WERI-Rb-1 (cell line): ENCODE measurements at regions not wholly inside any gene's neighbourhood (a gene's known extent, or its start where the extent isn't known, plus 50 kb on each side); places are given as distances from the start of the nearest gene placed in this dataset.

ENCODE experiments used
- DNase-seq: peaks from one replicate; pipeline ENCODE4 v3.0.0-alpha.2; 2020
- H3K27ac ChIP-seq: fragments of 250-450 bp; sonication (Bioruptor Pico); 2 replicates; pipeline ENCODE4 v1.5.1; 2020; ENCODE audit warnings: mild to moderate bottlenecking, moderate library complexity
- H3K27me3 ChIP-seq: fragments of 250-450 bp; sonication (Bioruptor Pico); 2 replicates; pipeline ENCODE4 v1.5.1; 2021; ENCODE audit warnings: mild to moderate bottlenecking, low read depth, moderate library complexity; ENCODE audit not compliant: insufficient read depth, severe bottlenecking
- H3K36me3 ChIP-seq: fragments of 250-450 bp; sonication (Bioruptor Pico); 2 replicates; pipeline ENCODE4 v1.5.1; 2020; ENCODE audit warnings: mild to moderate bottlenecking, moderate library complexity
- H3K4me3 ChIP-seq: 2 replicates; pipeline ENCODE4 v1.5.1; 2011; ENCODE audit warnings: low read depth, mild to moderate bottlenecking, control low read depth, low read length
- H3K9me3 ChIP-seq: fragments of 250-450 bp; sonication (Bioruptor Pico); 2 replicates; pipeline ENCODE4 v1.5.1; 2021; ENCODE audit warnings: mild to moderate bottlenecking, moderate library complexity; ENCODE audit not compliant: severe bottlenecking
- CTCF ChIP-seq: IDR thresholded peaks from 2 replicates; pipeline ENCODE4 v1.5.1; 2011; ENCODE audit warnings: low read depth, mild to moderate bottlenecking, control low read depth, inconsistent platforms, low read length

DNA sequence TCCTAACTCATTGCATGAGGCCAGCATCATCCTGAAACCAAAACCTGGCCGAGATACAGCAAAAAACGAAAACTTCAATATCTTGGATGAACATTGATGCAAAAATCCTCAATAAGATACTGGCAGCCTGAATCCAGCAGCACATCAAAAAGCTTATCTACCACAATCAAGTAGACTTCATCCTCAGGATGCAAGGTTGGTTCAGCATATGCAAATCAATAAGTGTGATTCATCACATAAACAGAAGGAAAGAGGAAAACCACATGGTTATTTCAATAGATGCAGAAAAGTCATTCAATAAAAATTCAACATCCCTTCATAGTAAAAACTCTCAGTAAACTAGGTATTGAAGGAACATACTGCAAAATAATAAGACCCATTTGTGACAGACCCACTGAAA lies 56.5 kb upstream of the PPFIA2 start:
- Histone ChIP-seq H3K27ac (no peak overlapping the region), H3K36me3 (no peaks in the 10 kb centered on the region), H3K4me3 (no peak overlapping the region), H3K27me3 (no peaks in the 10 kb centered on the region), H3K9me3 (no peaks in the 10 kb centered on the region)
- TF ChIP-seq CTCF, result no peak
- no peak for DNase-seq

GRCh38 chr12:81811778-81812125 lies 52.6 kb upstream of the PPFIA2 start:
- H3K36me3 ChIP-seq, result no peaks in the 10 kb centered on the region
- no peak overlapping the region for H3K27ac ChIP-seq
- no peak for DNase-seq
- no peak for TF ChIP-seq CTCF
- H3K27me3 ChIP-seq, result no peaks in the 10 kb centered on the region
- no peaks in the 10 kb centered on the region for H3K9me3 ChIP-seq
- H3K4me3 ChIP-seq, result no peak overlapping the region

DNA sequence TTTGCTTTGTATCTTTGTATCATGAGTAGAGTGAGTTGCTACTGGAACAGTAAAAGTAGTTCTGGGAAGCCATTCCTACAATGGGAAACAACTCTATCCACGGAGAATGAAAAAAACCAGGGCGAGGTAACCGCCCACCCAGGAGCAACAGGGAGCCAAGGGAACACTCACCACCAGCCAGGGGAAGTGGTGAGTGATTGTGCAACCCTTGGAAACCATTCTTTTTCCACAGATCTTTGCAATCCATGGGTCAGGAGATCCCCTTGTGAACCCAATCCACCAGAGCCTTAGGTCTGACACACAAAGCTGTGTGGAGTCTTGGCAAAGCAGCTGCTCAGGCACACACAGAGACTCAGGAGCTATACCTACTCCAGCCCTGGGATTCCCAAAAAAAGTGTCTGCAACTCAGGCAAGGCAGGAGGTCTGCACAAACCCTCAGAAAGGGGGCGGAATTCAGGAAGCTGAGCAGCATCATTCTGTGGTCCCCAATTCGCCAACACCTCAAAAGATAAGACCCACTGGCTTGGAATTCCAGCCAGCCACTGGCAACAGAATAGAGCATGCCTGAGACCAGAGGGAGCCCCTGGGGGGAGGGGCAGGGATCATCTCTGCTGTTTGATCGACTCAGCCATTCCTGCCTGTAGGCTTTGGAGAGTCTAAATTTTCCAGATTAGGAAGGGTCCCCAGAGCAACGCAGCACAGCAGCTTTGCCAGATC lies 52.1 kb upstream of the PPFIA2 start:
- H3K9me3 ChIP-seq, result no peaks in the 10 kb centered on the region

DNA sequence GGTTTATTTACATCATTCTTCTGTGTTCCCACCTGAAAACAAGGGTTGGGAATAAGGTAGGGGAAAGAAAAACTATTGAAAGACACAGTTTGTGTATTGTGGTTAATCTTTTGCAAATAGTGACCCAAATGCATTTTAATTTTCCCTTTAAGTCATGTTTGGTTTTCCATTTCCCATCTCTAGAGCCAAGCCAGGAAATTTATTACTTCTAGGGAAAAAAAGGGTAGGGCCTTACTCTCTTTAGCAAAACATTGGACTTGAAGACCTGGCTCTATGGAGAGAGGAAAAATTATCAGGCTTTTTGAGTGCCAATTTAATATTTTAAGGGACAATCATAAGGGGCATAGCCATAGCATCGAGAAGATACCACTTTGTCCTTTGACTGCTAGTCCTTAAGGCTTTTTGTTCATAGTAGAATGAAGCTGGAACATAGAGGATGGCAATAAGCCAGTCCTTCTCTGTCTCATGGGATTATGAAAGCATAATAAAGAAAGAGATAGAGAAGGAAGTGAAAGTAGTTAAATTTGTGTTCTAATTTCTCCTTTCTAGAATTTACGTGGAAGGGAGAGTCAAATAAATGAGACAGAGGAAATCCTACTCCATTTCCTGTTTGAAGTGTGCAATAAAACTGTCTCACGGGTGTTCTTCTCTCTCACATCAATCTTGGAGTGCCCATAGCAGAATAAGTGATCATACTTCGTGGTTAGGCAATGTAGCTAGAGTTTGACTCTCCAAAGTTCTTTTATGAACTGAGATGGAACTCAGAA lies 50.9 kb upstream of the PPFIA2 start:
- Histone ChIP-seq H3K9me3 (no peaks in the 10 kb centered on the region), H3K27ac (no peak overlapping the region), H3K36me3 (no peaks in the 10 kb centered on the region), H3K4me3 (no peak overlapping the region), H3K27me3 (no peaks in the 10 kb centered on the region)
- no peak for TF ChIP-seq CTCF
- DNase-seq, result no peak

More for the DNA sequence above, 52.1 kb upstream of the PPFIA2 start:
- TF ChIP-seq CTCF, result no peak
- Histone ChIP-seq H3K27ac (no peak overlapping the region), H3K27me3 (no peaks in the 10 kb centered on the region), H3K36me3 (no peaks in the 10 kb centered on the region), H3K4me3 (no peak overlapping the region)
- DNase-seq, result no peak

GRCh38 chr12:81809113-81809777 lies 50.1 kb upstream of the PPFIA2 start:
- Histone ChIP-seq H3K4me3 (no peak overlapping the region), H3K9me3 (no peaks in the 10 kb centered on the region), H3K27ac (no peak overlapping the region), H3K36me3 (no peaks in the 10 kb centered on the region), H3K27me3 (no peaks in the 10 kb centered on the region)
- DNase-seq, result no peak
- no peak for TF ChIP-seq CTCF
